DND-41 (cell line): ENCODE measurements at regions not wholly inside any gene's neighbourhood (a gene's known extent, or its start where the extent isn't known, plus 50 kb on each side); places are given as distances from the start of the nearest gene placed in this dataset.

Source experiments
- CTCF ChIP-seq: IDR thresholded peaks from 2 replicates; pipeline ENCODE4 v1.5.1; 2012; ENCODE audit warnings: borderline replicate concordance, low read length, moderate library complexity, mild to moderate bottlenecking; ENCODE audit not compliant: poor library complexity, severe bottlenecking; ENCODE audit errors: extremely low read depth
- EZH2 ChIP-seq: IDR thresholded peaks from 3 replicates; pipeline ENCODE4 v1.6.1; 2012; ENCODE audit warnings: borderline replicate concordance, low read depth, mild to moderate bottlenecking, moderate library complexity, low read length, inconsistent platforms; ENCODE audit not compliant: severe bottlenecking

GRCh38 chr9:104280711-104281110, 186.6 kb downstream of the SMC2 start:
- TF ChIP-seq CTCF (no peak), EZH2 (no peak)
